NB4 (cell line): ENCODE measurements at regions not wholly inside any gene's neighbourhood (a gene's known extent, or its start where the extent isn't known, plus 50 kb on each side); places are given as distances from the start of the nearest gene placed in this dataset.

Experiments used
- DNase-seq: peaks from one replicate; pipeline ENCODE4 v3.0.0; 2010; ENCODE audit warnings: low read depth
- H3K4me3 ChIP-seq: one replicate; pipeline ENCODE4 v1.5.1; 2011; ENCODE audit warnings: mild to moderate bottlenecking, low read depth, low read length, moderate library complexity
- CTCF ChIP-seq: IDR thresholded peaks from one replicate; pipeline ENCODE4 v1.5.1; 2012; ENCODE audit warnings: low read depth, low read length
- MAX ChIP-seq: IDR thresholded peaks from 2 replicates; pipeline ENCODE4 v1.6.1; 2011; ENCODE audit warnings: low read depth, low read length
- MYC ChIP-seq: IDR thresholded peaks from 2 replicates; pipeline ENCODE4 v1.6.1; 2011; ENCODE audit warnings: low read depth, low read length
- POLR2A ChIP-seq: IDR thresholded peaks from 2 replicates; pipeline ENCODE4 v1.6.1; 2011; ENCODE audit warnings: mild to moderate bottlenecking; ENCODE audit not compliant: insufficient read length; ENCODE audit errors: extremely low read depth

- H3K4me3 ChIP-seq: no peak overlapping the region
- no peak for DNase-seq
- TF ChIP-seq MAX (no peak), POLR2A (no peak), MYC (no peak), CTCF (no peak)
These were observed 52.5 kb upstream of the NBL1 start for GRCh38 chr1:19591482-19592091.

GRCh38 chr1:19585507-19585906, 58.6 kb upstream of the NBL1 start:
- DNase-seq: no peak
- H3K4me3 ChIP-seq: no peak overlapping the region
- TF ChIP-seq MAX (no peak), CTCF (no peak), MYC (no peak), POLR2A (no peak)

GRCh38 chr1:19582318-19582717, 61.8 kb upstream of the NBL1 start:
- DNase-seq: peak; percentile 74
- H3K4me3 ChIP-seq: no peak overlapping the region
- TF ChIP-seq POLR2A (no peak), MAX (no peak), MYC (no peak), CTCF (peak; percentile 75)

GRCh38 chr1:19581381-19581780, 62.7 kb upstream of the NBL1 start:
- H3K4me3 ChIP-seq: no peak overlapping the region
- DNase-seq: no peak
- TF ChIP-seq CTCF (no peak), MAX (no peak), POLR2A (no peak), MYC (no peak)

GRCh38 chr1:19577561-19577960, 66.5 kb upstream of the NBL1 start:
- no peak for TF ChIP-seq MAX
- TF ChIP-seq POLR2A: no peak
- no peak for TF ChIP-seq CTCF
- TF ChIP-seq MYC: no peak
- no peak overlapping the region for H3K4me3 ChIP-seq
- no peak for DNase-seq

GRCh38 chr1:19577036-19577435, 67.1 kb upstream of the NBL1 start:
- no peak for TF ChIP-seq POLR2A
- no peak for TF ChIP-seq CTCF
- no peak for TF ChIP-seq MYC
- no peak for TF ChIP-seq MAX
- H3K4me3 ChIP-seq: no peak overlapping the region
- no peak for DNase-seq
